ENCODE measurements at regions not wholly inside any gene's neighbourhood (a gene's known extent, or its start where the extent isn't known, plus 50 kb on each side); places are given as distances from the start of the nearest gene placed in this dataset.

DNA sequence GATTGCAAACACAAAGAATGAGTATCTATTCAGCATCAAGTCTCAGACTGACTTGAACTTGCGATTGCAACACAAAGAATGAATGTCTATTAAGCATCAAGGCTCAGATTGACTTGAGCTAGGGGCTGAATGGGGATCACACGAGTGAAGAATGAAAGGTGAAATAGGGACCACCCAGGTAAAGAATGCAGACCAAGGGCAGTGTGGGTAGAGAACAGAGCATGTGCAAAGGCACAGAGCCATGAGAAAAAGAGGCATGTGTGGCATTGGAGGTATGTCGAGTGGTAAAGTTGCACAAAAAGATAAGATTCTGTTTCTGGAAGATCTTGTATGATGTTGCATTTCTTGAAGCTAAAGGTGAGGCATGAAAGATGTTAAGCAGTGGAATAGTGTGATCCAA is 119.4 kb upstream of the GPR149 start:
- Histone ChIP-seq H3K9me3 (ENCODE audit: low read length) (no peaks in the 10 kb centered on the region), H3K27ac (ENCODE audit: low read length) (peak overlapping the region; percentile 60), H3K4me3 (ENCODE audit: low read length) (no peak overlapping the region), H3K27me3 (ENCODE audit: insufficient read depth, low read depth, low read length) (no peaks in the 10 kb centered on the region), H3K9me2 (ENCODE audit: insufficient read depth, low read length) (no peaks in the 10 kb centered on the region), H3K4me2 (ENCODE audit: low read length) (no peak overlapping the region), H4K20me1 (ENCODE audit: insufficient read depth) (no peaks in the 10 kb centered on the region), H2AFZ (ENCODE audit: low read depth, low read length) (no peak overlapping the region), H3K9ac (ENCODE audit: low read length) (no peak overlapping the region), H3K36me3 (ENCODE audit: insufficient read depth, low read length) (no peaks in the 10 kb centered on the region), H3F3A (ENCODE audit: insufficient read depth, low read length, poor library complexity, severe bottlenecking) (peaks cover 6% of the 10 kb centered on the region), H3K79me2 (replicated peaks; ENCODE audit: insufficient read depth, low read length) (no peaks in the 10 kb centered on the region)
- TF ChIP-seq EP300 (conservative IDR thresholded peaks at IDR 0.05; ENCODE audit: poor library complexity, severe bottlenecking) (no peak), SMC3 (conservative IDR thresholded peaks at IDR 0.05; ENCODE audit: poor library complexity) (no peak)
- TF ChIP-seq, protein P1, sequence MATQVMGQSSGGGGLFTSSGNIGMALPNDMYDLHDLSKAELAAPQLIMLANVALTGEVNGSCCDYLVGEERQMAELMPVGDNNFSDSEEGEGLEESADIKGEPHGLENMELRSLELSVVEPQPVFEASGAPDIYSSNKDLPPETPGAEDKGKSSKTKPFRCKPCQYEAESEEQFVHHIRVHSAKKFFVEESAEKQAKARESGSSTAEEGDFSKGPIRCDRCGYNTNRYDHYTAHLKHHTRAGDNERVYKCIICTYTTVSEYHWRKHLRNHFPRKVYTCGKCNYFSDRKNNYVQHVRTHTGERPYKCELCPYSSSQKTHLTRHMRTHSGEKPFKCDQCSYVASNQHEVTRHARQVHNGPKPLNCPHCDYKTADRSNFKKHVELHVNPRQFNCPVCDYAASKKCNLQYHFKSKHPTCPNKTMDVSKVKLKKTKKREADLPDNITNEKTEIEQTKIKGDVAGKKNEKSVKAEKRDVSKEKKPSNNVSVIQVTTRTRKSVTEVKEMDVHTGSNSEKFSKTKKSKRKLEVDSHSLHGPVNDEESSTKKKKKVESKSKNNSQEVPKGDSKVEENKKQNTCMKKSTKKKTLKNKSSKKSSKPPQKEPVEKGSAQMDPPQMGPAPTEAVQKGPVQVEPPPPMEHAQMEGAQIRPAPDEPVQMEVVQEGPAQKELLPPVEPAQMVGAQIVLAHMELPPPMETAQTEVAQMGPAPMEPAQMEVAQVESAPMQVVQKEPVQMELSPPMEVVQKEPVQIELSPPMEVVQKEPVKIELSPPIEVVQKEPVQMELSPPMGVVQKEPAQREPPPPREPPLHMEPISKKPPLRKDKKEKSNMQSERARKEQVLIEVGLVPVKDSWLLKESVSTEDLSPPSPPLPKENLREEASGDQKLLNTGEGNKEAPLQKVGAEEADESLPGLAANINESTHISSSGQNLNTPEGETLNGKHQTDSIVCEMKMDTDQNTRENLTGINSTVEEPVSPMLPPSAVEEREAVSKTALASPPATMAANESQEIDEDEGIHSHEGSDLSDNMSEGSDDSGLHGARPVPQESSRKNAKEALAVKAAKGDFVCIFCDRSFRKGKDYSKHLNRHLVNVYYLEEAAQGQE (IDR thresholded peaks at IDR 0.05; ENCODE audit: borderline replicate concordance), result no peak

DNA sequence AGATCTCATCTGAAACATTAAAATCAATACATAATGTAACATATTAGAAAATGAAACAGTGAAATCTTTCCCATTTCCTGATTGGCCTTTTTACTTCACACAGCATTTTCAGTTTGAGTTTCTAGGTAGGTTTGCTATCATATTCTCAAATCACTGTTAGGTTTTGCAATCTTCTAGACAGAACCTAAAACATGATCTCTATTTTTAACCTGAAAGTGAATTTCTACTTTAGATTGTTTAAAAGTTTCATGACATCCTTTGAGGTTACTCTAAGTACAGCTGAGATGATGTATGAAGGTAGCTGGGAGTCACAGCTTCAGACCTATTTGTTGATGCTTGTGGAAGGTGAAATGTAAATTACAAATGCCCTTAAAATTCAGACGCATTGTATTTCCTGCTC is 118.4 kb upstream of the GPR149 start:
- no peak overlapping the region for H3K27ac ChIP-seq (ENCODE audit: low read length)
- no peaks in the 10 kb centered on the region for H4K20me1 ChIP-seq (ENCODE audit: insufficient read depth)
- no peaks in the 10 kb centered on the region for H3K36me3 ChIP-seq (ENCODE audit: insufficient read depth, low read length)
- H3K9ac ChIP-seq (ENCODE audit: low read length), result no peak overlapping the region
- H2AFZ ChIP-seq (ENCODE audit: low read depth, low read length), result no peak overlapping the region
- TF ChIP-seq MXI1 (conservative IDR thresholded peaks at IDR 0.05; ENCODE audit: poor library complexity, severe bottlenecking) (no peak), SMC3 (conservative IDR thresholded peaks at IDR 0.05; ENCODE audit: poor library complexity) (no peak), EP300 (conservative IDR thresholded peaks at IDR 0.05; ENCODE audit: poor library complexity, severe bottlenecking) (no peak), EZH2 (IDR thresholded peaks at IDR 0.05; ENCODE audit: borderline replicate concordance, insufficient read depth, low read length, poor library complexity, severe bottlenecking) (no peak), RAD21 (conservative IDR thresholded peaks at IDR 0.05) (no peak), TAF1 (IDR thresholded peaks at IDR 0.05; ENCODE audit: low read depth) (no peak)
- TF ChIP-seq, protein P1 (IDR thresholded peaks at IDR 0.05; ENCODE audit: borderline replicate concordance), result no peak
- H3K79me2 ChIP-seq (replicated peaks; ENCODE audit: insufficient read depth, low read length), result no peaks in the 10 kb centered on the region
- H3K4me2 ChIP-seq (ENCODE audit: low read length), result no peak overlapping the region
- H3K4me3 ChIP-seq (ENCODE audit: low read length), result no peak overlapping the region
- no peaks in the 10 kb centered on the region for H3K9me2 ChIP-seq (ENCODE audit: insufficient read depth, low read length)
- peaks cover 6% of the 10 kb centered on the region for H3F3A ChIP-seq (ENCODE audit: insufficient read depth, low read length, poor library complexity, severe bottlenecking)
- no peaks in the 10 kb centered on the region for H3K27me3 ChIP-seq (ENCODE audit: insufficient read depth, low read depth, low read length)
- no peaks in the 10 kb centered on the region for H3K9me3 ChIP-seq (ENCODE audit: low read length)

Measured in neural cell (in vitro differentiated cells).